ENCODE measurements at regions not wholly inside any gene's neighbourhood (a gene's known extent, or its start where the extent isn't known, plus 50 kb on each side); places are given as distances from the start of the nearest gene placed in this dataset.

- DNase-seq (ENCODE audit: low spot score): no peak
Observed at GRCh38 chr11:10358696-10359095, 53.8 kb downstream of the ADM start.

GRCh38 chr11:10359171-10359570 is 54.3 kb downstream of the ADM start:
- no peak for DNase-seq (ENCODE audit: low spot score)

- DNase-seq (ENCODE audit: low spot score): no peak
Observed at GRCh38 chr11:10360835-10361234, 56.0 kb downstream of the ADM start.

- DNase-seq (ENCODE audit: low spot score): no peak
Observed at GRCh38 chr11:10365045-10365444, 60.2 kb downstream of the ADM start.

- DNase-seq (ENCODE audit: low spot score): peak; percentile 68
Observed at GRCh38 chr11:10366568-10367331, 61.9 kb downstream of the ADM start.

GRCh38 chr11:10371926-10372641 is 67.2 kb downstream of the ADM start:
- no peak for DNase-seq (ENCODE audit: low spot score)

GRCh38 chr11:10373340-10373739 is 68.5 kb downstream of the ADM start:
- no peak for DNase-seq (ENCODE audit: low spot score)

GRCh38 chr11:10373929-10374328 is 69.1 kb downstream of the ADM start:
- no peak for DNase-seq (ENCODE audit: low spot score)

- DNase-seq (ENCODE audit: low spot score): no peak
Observed at GRCh38 chr11:10374386-10374785, 69.5 kb downstream of the ADM start.

- DNase-seq (ENCODE audit: low spot score): no peak
Observed at GRCh38 chr11:10375280-10375971, 70.6 kb downstream of the ADM start.

GRCh38 chr11:10376061-10376460 is 71.2 kb downstream of the ADM start:
- DNase-seq (ENCODE audit: low spot score): no peak

GRCh38 chr11:10377183-10377582 is 72.3 kb downstream of the ADM start:
- DNase-seq (ENCODE audit: low spot score): no peak

GRCh38 chr11:10378362-10378761 is 73.5 kb downstream of the ADM start:
- no peak for DNase-seq (ENCODE audit: low spot score)

GRCh38 chr11:10379022-10379421 is 74.1 kb downstream of the ADM start:
- no peak for DNase-seq (ENCODE audit: low spot score)

- no peak for DNase-seq (ENCODE audit: low spot score)
Observed at GRCh38 chr11:10379426-10379825, 74.6 kb downstream of the ADM start.

GRCh38 chr11:10379871-10380568 is 75.0 kb upstream of the AMPD3 start:
- no peak for DNase-seq (ENCODE audit: low spot score)

- no peak for DNase-seq (ENCODE audit: low spot score)
Observed at GRCh38 chr11:10380921-10381320, 74.1 kb upstream of the AMPD3 start.

- DNase-seq (ENCODE audit: low spot score): no peak
Observed at GRCh38 chr11:10381736-10382135, 73.3 kb upstream of the AMPD3 start.

GRCh38 chr11:10382518-10382917 is 72.5 kb upstream of the AMPD3 start:
- no peak for DNase-seq (ENCODE audit: low spot score)

GRCh38 chr11:10385696-10386095 is 69.4 kb upstream of the AMPD3 start:
- DNase-seq (ENCODE audit: low spot score): no peak

- DNase-seq (ENCODE audit: low spot score): no peak
Observed at GRCh38 chr11:10386361-10386760, 68.7 kb upstream of the AMPD3 start.

- DNase-seq (ENCODE audit: low spot score): no peak
Observed at GRCh38 chr11:10386861-10387205, 68.2 kb upstream of the AMPD3 start.

Data from germinal center (tissue), 1 donor.